ENCODE measurements at regions not wholly inside any gene's neighbourhood (a gene's known extent, or its start where the extent isn't known, plus 50 kb on each side); places are given as distances from the start of the nearest gene placed in this dataset.

GRCh38 chr7:32175099-32175498, 104.9 kb upstream of the PDE1C start:
- Histone ChIP-seq H3K4me1 (no peaks in the 10 kb centered on the region), H3K27ac (no peak overlapping the region), H3K27me3 (no peaks in the 10 kb centered on the region), H3K4me3 (no peak overlapping the region), H3K9me3 (no peaks in the 10 kb centered on the region), H3K36me3 (no peaks in the 10 kb centered on the region)
- DNase-seq, result no peak
- TF ChIP-seq CTCF (IDR thresholded peaks at IDR 0.05), result no peak
- no peak for TF ChIP-seq POLR2A (IDR thresholded peaks at IDR 0.05)
- intact Hi-C loops (cut with DNase I; ENCODE audit: low total_unique reads), result no loop called here

GRCh38 chr7:32171248-32171647, 101.0 kb upstream of the PDE1C start:
- no peak overlapping the region for H3K4me3 ChIP-seq
- no peaks in the 10 kb centered on the region for H3K27me3 ChIP-seq
- H3K9me3 ChIP-seq, result no peaks in the 10 kb centered on the region
- no peaks in the 10 kb centered on the region for H3K36me3 ChIP-seq
- no peak for DNase-seq
- no peaks in the 10 kb centered on the region for H3K4me1 ChIP-seq
- intact Hi-C loops (cut with DNase I; ENCODE audit: low total_unique reads), result no loop called here
- H3K27ac ChIP-seq, result no peak overlapping the region
- TF ChIP-seq CTCF (IDR thresholded peaks at IDR 0.05), result no peak
- no peak for TF ChIP-seq POLR2A (IDR thresholded peaks at IDR 0.05)

GRCh38 chr7:32170838-32171237, 100.6 kb upstream of the PDE1C start:
- Histone ChIP-seq H3K27ac (no peak overlapping the region), H3K4me3 (no peak overlapping the region), H3K36me3 (no peaks in the 10 kb centered on the region), H3K4me1 (no peaks in the 10 kb centered on the region), H3K27me3 (no peaks in the 10 kb centered on the region), H3K9me3 (no peaks in the 10 kb centered on the region)
- DNase-seq, result no peak
- intact Hi-C loops (cut with DNase I; ENCODE audit: low total_unique reads), result no loop called here
- TF ChIP-seq POLR2A (IDR thresholded peaks at IDR 0.05) (no peak), CTCF (IDR thresholded peaks at IDR 0.05) (no peak)

- DNase-seq, result no peak
- no peaks in the 10 kb centered on the region for H3K4me1 ChIP-seq
- no peak for TF ChIP-seq POLR2A (IDR thresholded peaks at IDR 0.05)
- TF ChIP-seq CTCF (IDR thresholded peaks at IDR 0.05), result no peak
- no peak overlapping the region for H3K4me3 ChIP-seq
- H3K36me3 ChIP-seq, result no peaks in the 10 kb centered on the region
- H3K27me3 ChIP-seq, result no peaks in the 10 kb centered on the region
- H3K9me3 ChIP-seq, result no peaks in the 10 kb centered on the region
- intact Hi-C loops (cut with DNase I; ENCODE audit: low total_unique reads), result no loop called here
- no peak overlapping the region for H3K27ac ChIP-seq
Observed at GRCh38 chr7:32169228-32169627, 99.0 kb upstream of the PDE1C start.

GRCh38 chr7:32167815-32168214, 97.6 kb upstream of the PDE1C start:
- Histone ChIP-seq H3K4me1 (no peaks in the 10 kb centered on the region), H3K27me3 (no peaks in the 10 kb centered on the region), H3K27ac (no peak overlapping the region), H3K4me3 (no peak overlapping the region), H3K9me3 (no peaks in the 10 kb centered on the region), H3K36me3 (no peaks in the 10 kb centered on the region)
- TF ChIP-seq CTCF (IDR thresholded peaks at IDR 0.05) (no peak), POLR2A (IDR thresholded peaks at IDR 0.05) (no peak)
- intact Hi-C loops (cut with DNase I; ENCODE audit: low total_unique reads), result no loop called here
- no peak for DNase-seq

All from uterus (tissue), 3 donors.